HCT116 (cell line): ENCODE measurements at regions not wholly inside any gene's neighbourhood (a gene's known extent, or its start where the extent isn't known, plus 50 kb on each side); places are given as distances from the start of the nearest gene placed in this dataset.

Experiments
- ATAC-seq: fragments of 200-7000 bp; cut with Tn5 transposase; 2 replicates; pipeline ENCODE4 v1.9.1; 2020; ENCODE audit warnings: mild to moderate bottlenecking, moderate library complexity
- BruUV-seq: library from RNA; stranded (reverse); fragments of 400-500 nt; replicated peaks from 2 replicates; lab custom pipeline; 2021; lab: Mats Ljungman, UMichigan
- CTCF ChIA-PET: fragments of 300-600 bp; sonication (Branson Sonifier 250); formaldehyde crosslinking; loops from one replicate; lab custom pipeline; 2021; ENCODE audit warnings: antibody characterized with exemption; lab: Charles Lee
- POLR2A ChIA-PET: fragments of 300-600, 350-600 bp; sonication (Branson Sonifier 250); formaldehyde crosslinking; loops from one replicate; lab custom pipeline; 2021; ENCODE audit warnings: antibody characterized with exemption; lab: Charles Lee
- RAD21 ChIA-PET, 2 experiments: fragments of 300-600 bp; sonication (Branson Sonifier 250); formaldehyde crosslinking; loops; one replicate each; lab custom pipeline; 2023; ENCODE audit warnings: low total read pairs in 2 of 2; ENCODE audit not compliant: uncharacterized antibody in 2 of 2, unreplicated experiment in 2 of 2, low non-redundant PET in 1 of 2; lab: Charles Lee
- DNase-seq: peaks from one replicate; pipeline ENCODE4 v3.0.0-alpha.2; 2010; ENCODE audit warnings: low read depth, low spot score
- H2AFZ ChIP-seq: fragments of 200-600 bp; shearing (Covaris generic), sonication (generic); 2 replicates; pipeline ENCODE4 v1.6.1; 2017; ENCODE audit warnings: low read depth, mixed run types, mixed read lengths, antibody characterized with exemption, low read length; ENCODE audit not compliant: poor library complexity, severe bottlenecking
- H3K27ac ChIP-seq: 2 replicates; pipeline ENCODE4 v1.5.1; 2012; ENCODE audit warnings: low read depth, low read length
- H3K27me3 ChIP-seq: fragments of 200-600 bp; sonication (generic); 2 replicates; pipeline ENCODE4 v1.6.1; 2016; ENCODE audit warnings: mixed run types, low read length, mixed read lengths; ENCODE audit not compliant: insufficient read depth
- H3K36me3 ChIP-seq, 2 experiments: fragments of 200-500 bp in 1 of 2; fragments of 200-600 bp in 1 of 2; sonication (Bioruptor generic) in 1 of 2; sonication (generic) in 1 of 2; 2 replicates each; pipeline versions ENCODE4 v1.5.1 to v1.6.1; 2014 to 2016; ENCODE audit warnings: low read length in 2 of 2, inconsistent platforms in 1 of 2, mixed read lengths in 1 of 2, mixed run types in 1 of 2; ENCODE audit not compliant: insufficient read depth in 2 of 2, control insufficient read depth in 1 of 2
- H3K4me1 ChIP-seq, 2 experiments: fragments of 200-600 bp in 1 of 2; sonication (generic) in 1 of 2; 2 replicates each; pipeline versions ENCODE4 v1.5.1 to v1.6.1; 2012 to 2017; ENCODE audit warnings: low read length in 2 of 2, inconsistent platforms in 1 of 2, mild to moderate bottlenecking in 1 of 2, mixed read lengths in 1 of 2, mixed run types in 1 of 2, moderate library complexity in 1 of 2; ENCODE audit not compliant: insufficient read depth in 2 of 2, control insufficient read depth in 1 of 2
- H3K4me2 ChIP-seq: fragments of 200-600 bp; sonication (generic); 2 replicates; pipeline ENCODE4 v1.6.1; 2017; ENCODE audit warnings: mixed run types, low read length, mixed read lengths
- H3K4me3 ChIP-seq, 2 experiments: fragments of 200-600 bp in 1 of 2; sonication (generic) in 1 of 2; replicated peaks in 1 of 2; 2 replicates each; pipeline ENCODE4 v1.5.1; 2011 to 2016; ENCODE audit warnings: low read length in 2 of 2, control low read depth in 1 of 2, low read depth in 1 of 2, mild to moderate bottlenecking in 1 of 2, mixed read lengths in 1 of 2, mixed run types in 1 of 2
- H3K79me2 ChIP-seq: fragments of 200-600 bp; sonication (generic); 2 replicates; pipeline ENCODE4 v1.6.1; 2017; ENCODE audit warnings: mild to moderate bottlenecking, mixed run types, low read length, moderate library complexity, mixed read lengths; ENCODE audit not compliant: insufficient read depth
- H3K9ac ChIP-seq: fragments of 200-600 bp; sonication (generic); 2 replicates; pipeline ENCODE4 v1.6.1; 2016; ENCODE audit warnings: low read length, mixed read lengths
- H3K9me2 ChIP-seq: fragments of 200-600 bp; sonication (generic), shearing (Covaris generic); 2 replicates; pipeline ENCODE4 v1.6.1; 2017; ENCODE audit warnings: mixed run types, mild to moderate bottlenecking, moderate library complexity; ENCODE audit not compliant: insufficient read depth
- H3K9me3 ChIP-seq, 2 experiments: fragments of 200-500 bp in 1 of 2; fragments of 200-600 bp in 1 of 2; sonication (Bioruptor generic) in 1 of 2; sonication (generic) in 1 of 2; 2 replicates each; pipeline ENCODE4 v1.6.1; 2014 to 2017; ENCODE audit warnings: low read length in 2 of 2, mixed read lengths in 2 of 2, inconsistent platforms in 1 of 2, low read depth in 1 of 2, mild to moderate bottlenecking in 1 of 2, mixed run types in 1 of 2, moderate library complexity in 1 of 2; ENCODE audit not compliant: control insufficient read depth in 1 of 2, insufficient read depth in 1 of 2
- H4K20me1 ChIP-seq: fragments of 200-600 bp; sonication (generic), shearing (Covaris generic); 2 replicates; pipeline ENCODE4 v1.6.1; 2017; ENCODE audit warnings: mixed run types, mild to moderate bottlenecking, moderate library complexity; ENCODE audit not compliant: insufficient read depth
- CEBPB ChIP-seq: IDR thresholded peaks from 2 replicates; pipeline ENCODE4 v1.6.1; 2012; ENCODE audit warnings: low read depth
- EGR1 ChIP-seq: IDR thresholded peaks from 2 replicates; pipeline ENCODE4 v1.6.1; 2012; ENCODE audit warnings: low read depth
- ELF1 ChIP-seq: IDR thresholded peaks from 2 replicates; pipeline ENCODE4 v1.6.1; 2012; ENCODE audit warnings: low read depth, borderline replicate concordance
- EZH2 ChIP-seq: fragments of 200-600 bp; sonication (generic); IDR thresholded peaks from 2 replicates; pipeline ENCODE4 v1.6.1; 2017; ENCODE audit warnings: antibody characterized with exemption, mixed run types
- EZH2phosphoT487 ChIP-seq: fragments of 200-600 bp; IDR thresholded peaks from 2 replicates; pipeline ENCODE4 v1.6.1; 2018; ENCODE audit warnings: antibody characterized with exemption, borderline replicate concordance
- JUND ChIP-seq: IDR thresholded peaks from 2 replicates; pipeline ENCODE4 v1.6.1; 2012
- SRF ChIP-seq: IDR thresholded peaks from 2 replicates; pipeline ENCODE4 v1.6.1; 2012; ENCODE audit warnings: low read depth
- YY1 ChIP-seq: IDR thresholded peaks from 2 replicates; pipeline ENCODE4 v1.6.1; 2011; ENCODE audit warnings: low read length, low read depth, moderate library complexity, mild to moderate bottlenecking; ENCODE audit not compliant: insufficient replicate concordance; ENCODE audit errors: extremely low read depth
- ZNF274 ChIP-seq: fragments of 200-500 bp; sonication (Bioruptor generic); IDR thresholded peaks from 2 replicates; pipeline ENCODE4 v1.6.1; 2014; ENCODE audit warnings: mild to moderate bottlenecking, low read depth, low read length, inconsistent platforms
- intact Hi-C: fragments of 100-400 bp; cut with micrococcal nuclease; formaldehyde crosslinking; loops from 2 replicates; pipeline ENCODE4 v1.10.0; 2022
- TF ChIP-seq, protein P1 (sequence below): IDR thresholded peaks from 2 replicates; pipeline ENCODE4 v1.6.1; 2011; ENCODE audit warnings: mild to moderate bottlenecking, low read length, moderate library complexity; ENCODE audit not compliant: insufficient replicate concordance; ENCODE audit errors: extremely low read depth

- ChIA-PET POLR2A (no interaction called here), CTCF (no interaction called here), RAD21 (no interaction called here)
- Histone ChIP-seq H3K9me3 (no peaks in the 10 kb centered on the region), H3K4me2 (no peak overlapping the region), H3K9me2 (no peaks in the 10 kb centered on the region), H3K9ac (no peak overlapping the region), H3K27me3 (no peaks in the 10 kb centered on the region), H3K4me1 (peaks cover 5 to 39% of the 10 kb centered on the region in 2 experiments; a peak in 3 of 4 replicates), H2AFZ (no peak overlapping the region), H3K4me3 (no peak overlapping the region), H3K36me3 (no peaks in the 10 kb centered on the region), H4K20me1 (no peaks in the 10 kb centered on the region), H3K79me2 (peaks cover 66% of the 10 kb centered on the region), H3K27ac (no peak overlapping the region)
- no TSS peak for BruUV-seq
- intact Hi-C loops = no loop called here
- DNase-seq (no peak), ATAC-seq (no peak)
- TF ChIP-seq ELF1 (no peak), EGR1 (no peak), CEBPB (0 out of 2 replicates have a peak, but pooled peaks have one; percentile 26), EZH2phosphoT487 (no peak), EZH2 (no peak)
Observed at GRCh38 chr3:42032693-42033349, 58.3 kb upstream of the TRAK1 start.

GRCh38 chr3:42031808-42032480 lies 59.2 kb upstream of the TRAK1 start:
- Histone ChIP-seq H3K27me3 (no peaks in the 10 kb centered on the region), H4K20me1 (no peaks in the 10 kb centered on the region), H3K79me2 (peaks cover 65% of the 10 kb centered on the region), H3K9ac (no peak overlapping the region), H3K4me1 (peaks cover 5 to 39% of the 10 kb centered on the region in 2 experiments; a peak in 3 of 4 replicates), H3K9me3 (no peaks in the 10 kb centered on the region), H3K4me2 (no peak overlapping the region), H3K36me3 (no peaks in the 10 kb centered on the region), H3K27ac (no peak overlapping the region), H3K9me2 (no peaks in the 10 kb centered on the region), H3K4me3 (no peak overlapping the region), H2AFZ (no peak overlapping the region)
- ChIA-PET CTCF (no interaction called here), POLR2A (no interaction called here), RAD21 (no interaction called here)
- TF ChIP-seq ELF1 (no peak), CEBPB (no peak), EZH2 (no peak), JUND (no peak), ZNF274 (no peak), SRF (no peak), YY1 (no peak)
- TF ChIP-seq, protein P1, sequence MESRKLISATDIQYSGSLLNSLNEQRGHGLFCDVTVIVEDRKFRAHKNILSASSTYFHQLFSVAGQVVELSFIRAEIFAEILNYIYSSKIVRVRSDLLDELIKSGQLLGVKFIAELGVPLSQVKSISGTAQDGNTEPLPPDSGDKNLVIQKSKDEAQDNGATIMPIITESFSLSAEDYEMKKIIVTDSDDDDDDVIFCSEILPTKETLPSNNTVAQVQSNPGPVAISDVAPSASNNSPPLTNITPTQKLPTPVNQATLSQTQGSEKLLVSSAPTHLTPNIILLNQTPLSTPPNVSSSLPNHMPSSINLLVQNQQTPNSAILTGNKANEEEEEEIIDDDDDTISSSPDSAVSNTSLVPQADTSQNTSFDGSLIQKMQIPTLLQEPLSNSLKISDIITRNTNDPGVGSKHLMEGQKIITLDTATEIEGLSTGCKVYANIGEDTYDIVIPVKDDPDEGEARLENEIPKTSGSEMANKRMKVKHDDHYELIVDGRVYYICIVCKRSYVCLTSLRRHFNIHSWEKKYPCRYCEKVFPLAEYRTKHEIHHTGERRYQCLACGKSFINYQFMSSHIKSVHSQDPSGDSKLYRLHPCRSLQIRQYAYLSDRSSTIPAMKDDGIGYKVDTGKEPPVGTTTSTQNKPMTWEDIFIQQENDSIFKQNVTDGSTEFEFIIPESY = no peak
- BruUV-seq = no TSS peak
- intact Hi-C loops = no loop called here
- ATAC-seq (no peak), DNase-seq (no peak)
